GM13976 (cell line): ENCODE measurements at regions not wholly inside any gene's neighbourhood (a gene's known extent, or its start where the extent isn't known, plus 50 kb on each side); places are given as distances from the start of the nearest gene placed in this dataset.

ENCODE experiments used
- DNase-seq: peaks from one replicate; pipeline ENCODE4 v3.0.0; 2012; ENCODE audit warnings: low spot score
- CTCF ChIP-seq: IDR thresholded peaks from 2 replicates; pipeline ENCODE4 v1.5.1; 2012; ENCODE audit warnings: borderline replicate concordance, mild to moderate bottlenecking; ENCODE audit not compliant: insufficient read depth; ENCODE audit errors: extremely low read depth, missing control alignments, control extremely low read depth
- in situ Hi-C: fragments of 300-500 bp; cut with MboI; formaldehyde crosslinking; loops from one replicate; pipeline ENCODE4 v1.12.0; 2022; ENCODE audit warnings: low sequenced_read_pairs, mixed read lengths, inconsistent platforms; ENCODE audit not compliant: unreplicated experiment

GRCh38 chr12:85673921-85674420 lies 162.2 kb downstream of the RASSF9 start:
- TF ChIP-seq CTCF, result no peak
- in situ Hi-C loops, result no loop called here
- no peak for DNase-seq

- no peak for TF ChIP-seq CTCF
- DNase-seq, result no peak
- in situ Hi-C loops, result no loop called here
These were observed 159.1 kb downstream of the RASSF9 start for GRCh38 chr12:85676816-85677749.

- no peak for TF ChIP-seq CTCF
- DNase-seq, result no peak
- in situ Hi-C loops, result no loop called here
These were observed 156.9 kb downstream of the RASSF9 start for GRCh38 chr12:85679296-85679695.

- no peak for DNase-seq
- in situ Hi-C loops, result no loop called here
- no peak for TF ChIP-seq CTCF
These were observed 155.3 kb downstream of the RASSF9 start for GRCh38 chr12:85680881-85681280.

GRCh38 chr12:85681333-85681732 lies 154.9 kb downstream of the RASSF9 start:
- no peak for DNase-seq
- no peak for TF ChIP-seq CTCF
- in situ Hi-C loops, result no loop called here

- DNase-seq, result no peak
- in situ Hi-C loops, result no loop called here
- no peak for TF ChIP-seq CTCF
These were observed 153.2 kb downstream of the RASSF9 start for GRCh38 chr12:85683051-85683450.
